ENCODE measurements at regions not wholly inside any gene's neighbourhood (a gene's known extent, or its start where the extent isn't known, plus 50 kb on each side); places are given as distances from the start of the nearest gene placed in this dataset.
"Not testable (repeated sequence)": the region's sequence is repeated elsewhere in the genome, so short reads cannot be mapped to it uniquely, and the experiment has no call there.

- Histone ChIP-seq H3K9me3 (peaks cover 0 to 41% (median 20%) of the 10 kb centered on the region in 11 donors), H3K36me3 (no peaks in the 10 kb centered on the region), H3K4me3 (no peak overlapping the region), H3K27me3 (no peaks in the 10 kb centered on the region), H3K4me1 (peaks cover 0 to 3% (median 0%) of the 10 kb centered on the region in 9 donors), H3K27ac (no peak overlapping the region)
- intact Hi-C loops (cut with DNase I) = no loop called here
- no peak for DNase-seq
- no peak for TF ChIP-seq CTCF (IDR thresholded peaks at IDR 0.05)
- ATAC-seq = no peak
Measured at GRCh38 chr2:71959494-71959893, 188.2 kb downstream of the CYP26B1 start.

GRCh38 chr2:71958426-71958825, 189.2 kb downstream of the CYP26B1 start:
- 90 to 97% methylated on average over 1 of the region's 1 CpG for WGBS, 2 donors
- H3K4me1 ChIP-seq; DNase-seq; H3K27ac ChIP-seq; H3K27me3 ChIP-seq; H3K36me3 ChIP-seq; H3K4me3 ChIP-seq; ATAC-seq; intact Hi-C loops (cut with DNase I): not testable (repeated sequence)
- H3K9me3 ChIP-seq = peaks cover 0 to 41% (median 20%) of the 10 kb centered on the region in 11 donors

GRCh38 chr2:71952572-71953188, 195.0 kb downstream of the CYP26B1 start:
- Histone ChIP-seq H3K4me1 (peaks cover 0 to 29% (median 12%) of the 10 kb centered on the region in 9 donors), H3K9me3 (peaks cover 0 to 17% (median 3%) of the 10 kb centered on the region in 11 donors), H3K27me3 (no peaks in the 10 kb centered on the region), H3K36me3 (no peaks in the 10 kb centered on the region), H3K4me3 (no peak overlapping the region), H3K27ac (no peak overlapping the region)
- TF ChIP-seq CTCF (IDR thresholded peaks at IDR 0.05) = no peak
- ATAC-seq (no peak), DNase-seq (no peak)
- intact Hi-C loops (cut with DNase I) = no loop called here
- WGBS, 2 donors = 89 to 92% methylated on average over 6 of the region's 6 CpGs

GRCh38 chr2:71951718-71952404, 195.8 kb downstream of the CYP26B1 start:
- peaks cover 0 to 9% (median 0%) of the 10 kb centered on the region in 11 donors for H3K9me3 ChIP-seq
- H3K4me1 ChIP-seq = peaks cover 0 to 34% (median 12%) of the 10 kb centered on the region in 9 donors
- H3K4me3 ChIP-seq = no peak overlapping the region
- intact Hi-C loops (cut with DNase I) = no loop called here
- no peak for DNase-seq
- WGBS, 2 donors = 97 to 100% methylated on average over 3 of the region's 3 CpGs
- no peak for ATAC-seq
- no peak for TF ChIP-seq CTCF (IDR thresholded peaks at IDR 0.05)
- H3K27ac ChIP-seq = peak overlapping the region in 1 of 10 donors; percentile 36
- no peaks in the 10 kb centered on the region for H3K36me3 ChIP-seq
- no peaks in the 10 kb centered on the region for H3K27me3 ChIP-seq

- H3K4me3 ChIP-seq = no peak overlapping the region
- intact Hi-C loops (cut with DNase I) = no loop called here
- TF ChIP-seq CTCF (IDR thresholded peaks at IDR 0.05) = no peak
- H3K36me3 ChIP-seq = no peaks in the 10 kb centered on the region
- DNase-seq (no peak), ATAC-seq (peak in 5 of 8 donors; percentile 24 to 69 (median 40))
- H3K27ac ChIP-seq = peak overlapping the region in 5 of 10 donors; percentile 20 to 41 (median 32)
- no peaks in the 10 kb centered on the region for H3K27me3 ChIP-seq
- peaks cover 0 to 5% (median 0%) of the 10 kb centered on the region in 11 donors for H3K9me3 ChIP-seq
- H3K4me1 ChIP-seq = peaks cover 0 to 34% (median 12%) of the 10 kb centered on the region in 9 donors
- 75 to 79% methylated on average over 2 of the region's 2 CpGs for WGBS, 2 donors
Measured at GRCh38 chr2:71951083-71951468, 196.6 kb downstream of the CYP26B1 start.
